AG04449 (cell line): ENCODE measurements at regions not wholly inside any gene's neighbourhood (a gene's known extent, or its start where the extent isn't known, plus 50 kb on each side); places are given as distances from the start of the nearest gene placed in this dataset.

Experiments
- CTCF ChIA-PET: fragments of 350-600 bp; formaldehyde crosslinking; extraction: SDS; loops from one replicate; lab custom pipeline; 2021; ENCODE audit warnings: antibody characterized with exemption; lab: Yijun Ruan, JAX
- POLR2A ChIA-PET: fragments of 400-600, 350-600 bp; formaldehyde crosslinking; extraction: SDS; loops from one replicate; lab custom pipeline; 2020; ENCODE audit warnings: antibody characterized with exemption, inconsistent platforms; lab: Yijun Ruan, JAX
- DNase-seq: peaks from one replicate; pipeline ENCODE4 v3.0.0-alpha.2; 2010; ENCODE audit warnings: low read depth, low spot score
- H3K4me3 ChIP-seq: 2 replicates; pipeline ENCODE4 v1.5.1; 2011; ENCODE audit warnings: low read depth, mild to moderate bottlenecking, control low read depth, low read length
- CTCF ChIP-seq: IDR thresholded peaks from one replicate; pipeline ENCODE4 v1.5.1; 2011; ENCODE audit warnings: mild to moderate bottlenecking, moderate library complexity, low read length, control low read depth, inconsistent platforms; ENCODE audit not compliant: insufficient read depth; ENCODE audit errors: missing control alignments

DNA sequence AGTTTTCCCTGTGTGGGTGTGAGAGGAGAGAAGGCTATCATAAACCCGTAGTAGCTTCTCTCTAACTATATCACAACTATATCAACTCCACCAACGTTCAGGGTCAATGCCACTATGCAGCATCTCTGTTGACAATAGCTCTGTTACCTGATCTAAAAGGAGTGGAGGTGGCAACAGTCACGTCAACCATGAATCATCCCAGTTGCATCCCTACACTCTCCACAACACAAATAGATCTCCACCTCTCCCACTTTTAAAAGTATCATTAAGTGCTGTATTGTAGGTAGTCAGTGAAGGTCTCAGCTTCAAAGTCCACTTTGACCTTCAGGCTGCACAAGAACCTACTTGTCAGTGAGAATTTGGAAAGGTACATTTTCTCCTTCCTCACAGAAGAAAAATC lies 600.5 kb upstream of the GRIA3 start:
- no peak for TF ChIP-seq CTCF
- ChIA-PET CTCF (no interaction called here), POLR2A (no interaction called here)
- no peak overlapping the region for H3K4me3 ChIP-seq
- no peak for DNase-seq

DNA sequence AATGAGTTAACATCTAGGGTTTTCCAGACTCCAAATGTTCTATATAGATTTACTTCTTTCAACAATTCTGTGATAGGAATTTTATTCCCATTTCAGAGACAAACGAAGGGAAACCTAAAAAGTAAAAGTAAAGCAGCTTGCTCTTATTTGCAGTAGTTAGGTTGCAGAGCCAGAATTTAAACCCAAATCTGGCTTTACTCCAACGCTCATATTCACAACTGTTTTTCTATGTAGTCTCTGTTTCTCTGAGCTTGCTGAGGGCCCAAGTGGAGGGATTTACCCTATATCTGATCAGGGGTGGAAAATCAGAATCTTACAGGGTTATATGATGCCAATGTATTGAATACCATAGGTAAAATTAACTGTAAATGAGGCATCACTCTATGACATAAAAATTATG lies 599.1 kb upstream of the GRIA3 start:
- POLR2A ChIA-PET, result no interaction called here
- DNase-seq, result no peak
- H3K4me3 ChIP-seq, result no peak overlapping the region
- CTCF ChIA-PET, result no interaction called here
- no peak for TF ChIP-seq CTCF

- ChIA-PET POLR2A (no interaction called here), CTCF (interaction anchor here (1.0 kb wide), 1 partner anchor 12 kb away, joined by 4 read pairs; no protein-coding TSS in a partner anchor)
- no peak for DNase-seq
- H3K4me3 ChIP-seq, result no peak overlapping the region
- TF ChIP-seq CTCF, result no peak
These were observed 597.2 kb upstream of the GRIA3 start for GRCh38 chrX:122586831-122587230.

DNA sequence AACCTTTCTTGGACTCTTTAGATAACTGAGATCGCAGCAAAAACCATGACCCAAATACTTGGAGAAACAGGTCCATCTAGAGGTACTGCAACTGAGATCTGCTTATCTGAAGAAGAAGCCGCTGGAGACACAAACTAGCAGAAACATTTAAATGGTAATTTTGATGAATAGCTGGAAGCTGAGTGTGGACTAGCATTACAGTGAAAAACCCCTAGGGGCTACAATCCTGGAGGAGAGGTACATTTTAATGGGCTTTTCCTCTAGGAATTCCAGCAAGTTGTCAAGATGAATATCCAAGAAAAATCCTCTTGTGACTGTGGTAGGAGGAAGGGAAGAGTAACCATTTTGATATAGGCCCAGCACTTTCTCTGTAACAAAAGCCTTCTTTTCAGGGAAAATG lies 592.5 kb upstream of the GRIA3 start:
- CTCF ChIA-PET, result no interaction called here
- TF ChIP-seq CTCF, result no peak
- POLR2A ChIA-PET, result no interaction called here
- no peak overlapping the region for H3K4me3 ChIP-seq
- DNase-seq, result no peak

- POLR2A ChIA-PET, result no interaction called here
These were observed 587.1 kb upstream of the GRIA3 start for GRCh38 chrX:122596998-122597397.

GRCh38 chrX:122622795-122623194 lies 561.3 kb upstream of the GRIA3 start:
- CTCF ChIA-PET, result no interaction called here

More at GRCh38 chrX:122596998-122597397, 587.1 kb upstream of the GRIA3 start:
- no peak for TF ChIP-seq CTCF
- H3K4me3 ChIP-seq, result no peak overlapping the region
- CTCF ChIA-PET, result no interaction called here
- DNase-seq, result no peak

More at GRCh38 chrX:122622795-122623194, 561.3 kb upstream of the GRIA3 start:
- H3K4me3 ChIP-seq, result no peak overlapping the region
- no peak for DNase-seq
- POLR2A ChIA-PET, result no interaction called here
- no peak for TF ChIP-seq CTCF
